ENCODE measurements at regions not wholly inside any gene's neighbourhood (a gene's known extent, or its start where the extent isn't known, plus 50 kb on each side); places are given as distances from the start of the nearest gene placed in this dataset.

DNA sequence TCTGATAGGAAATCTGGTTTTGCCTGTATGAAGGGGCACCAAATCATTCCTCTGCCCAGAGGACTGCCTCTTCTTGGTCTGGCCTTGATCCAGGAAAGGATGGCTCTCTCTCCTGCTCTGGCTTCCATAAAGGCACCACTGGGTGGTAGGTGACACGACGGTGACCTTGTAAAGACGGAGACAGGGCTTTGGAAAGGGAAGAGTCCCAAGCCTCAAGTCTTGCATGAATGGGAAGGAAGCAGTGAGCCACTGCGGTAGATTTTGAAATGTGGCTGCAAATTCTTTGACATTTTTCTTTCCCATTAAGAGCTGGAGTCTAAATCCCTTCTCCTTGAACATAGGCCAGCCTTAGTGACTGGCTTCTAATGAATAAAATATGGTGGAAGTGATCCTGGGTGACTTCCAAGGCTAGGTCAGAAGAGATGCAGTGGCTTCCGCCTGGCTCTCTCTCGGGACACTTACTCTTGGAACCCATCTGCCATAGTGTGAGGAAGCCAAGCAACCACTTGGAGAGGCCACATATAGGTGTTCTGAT, 347.4 kb downstream of the BCOR start:
- no peak for TF ChIP-seq EZH2 (IDR thresholded peaks at IDR 0.05; ENCODE audit: low read length)
- TF ChIP-seq, protein P1, sequence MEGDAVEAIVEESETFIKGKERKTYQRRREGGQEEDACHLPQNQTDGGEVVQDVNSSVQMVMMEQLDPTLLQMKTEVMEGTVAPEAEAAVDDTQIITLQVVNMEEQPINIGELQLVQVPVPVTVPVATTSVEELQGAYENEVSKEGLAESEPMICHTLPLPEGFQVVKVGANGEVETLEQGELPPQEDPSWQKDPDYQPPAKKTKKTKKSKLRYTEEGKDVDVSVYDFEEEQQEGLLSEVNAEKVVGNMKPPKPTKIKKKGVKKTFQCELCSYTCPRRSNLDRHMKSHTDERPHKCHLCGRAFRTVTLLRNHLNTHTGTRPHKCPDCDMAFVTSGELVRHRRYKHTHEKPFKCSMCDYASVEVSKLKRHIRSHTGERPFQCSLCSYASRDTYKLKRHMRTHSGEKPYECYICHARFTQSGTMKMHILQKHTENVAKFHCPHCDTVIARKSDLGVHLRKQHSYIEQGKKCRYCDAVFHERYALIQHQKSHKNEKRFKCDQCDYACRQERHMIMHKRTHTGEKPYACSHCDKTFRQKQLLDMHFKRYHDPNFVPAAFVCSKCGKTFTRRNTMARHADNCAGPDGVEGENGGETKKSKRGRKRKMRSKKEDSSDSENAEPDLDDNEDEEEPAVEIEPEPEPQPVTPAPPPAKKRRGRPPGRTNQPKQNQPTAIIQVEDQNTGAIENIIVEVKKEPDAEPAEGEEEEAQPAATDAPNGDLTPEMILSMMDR (optimal IDR thresholded peaks at IDR 0.05 in 1 of 3, IDR thresholded peaks at IDR 0.05 in 1 of 3, conservative IDR thresholded peaks at IDR 0.05 in 1 of 3; ENCODE audit: extremely low read depth in 1 of 3, insufficient read depth in 2 of 3, low read length in 3 of 3), result no peak
- dilution Hi-C loops (cut with MboI; ENCODE audit: extremely low pct_ligation_motif_present, low sequenced_read_pairs), result no loop called here
- H4K20me1 ChIP-seq (ENCODE audit: control insufficient read depth, extremely low read depth, insufficient read depth, low read length), result no peaks in the 10 kb centered on the region

DNA sequence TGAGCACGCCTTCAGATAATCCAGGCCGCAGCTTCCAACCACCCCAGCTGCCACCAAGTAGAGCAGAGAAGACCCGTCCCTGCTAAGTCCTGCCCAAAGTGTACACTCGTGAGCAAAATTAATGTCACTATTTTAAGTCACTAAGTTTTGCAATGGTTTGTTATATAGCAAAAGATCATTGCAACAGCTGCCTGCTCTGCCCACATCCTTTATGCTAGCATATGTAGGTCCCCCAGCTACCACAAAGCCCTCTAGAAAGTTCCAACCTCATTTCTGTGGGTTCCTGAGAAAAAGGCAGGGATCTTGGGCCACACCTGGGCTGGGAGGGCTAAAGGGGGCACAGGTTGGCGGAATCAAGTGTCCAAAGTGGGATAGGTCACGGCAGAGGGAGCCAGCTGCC, 346.9 kb downstream of the BCOR start:
- Histone ChIP-seq H3K4me3 (ENCODE audit: control insufficient read depth in 2 of 3, extremely low read depth in 1 of 3, insufficient read depth in 2 of 3, low read depth in 1 of 3, low read length in 3 of 3) (no peak overlapping the region), H3K4me2 (ENCODE audit: control insufficient read depth, extremely low read depth, insufficient read depth, low read depth, low read length) (no peak overlapping the region), H3K27me3 (ENCODE audit: control insufficient read depth, extremely low read depth, insufficient read depth, low read length) (no peaks in the 10 kb centered on the region), H3K9me3 (ENCODE audit: control insufficient read depth, low read depth, low read length) (no peaks in the 10 kb centered on the region), H3K9me1 (ENCODE audit: control insufficient read depth, extremely low read depth, insufficient read depth, low read length) (no peaks in the 10 kb centered on the region), H2AFZ (ENCODE audit: control insufficient read depth, low read length) (no peak overlapping the region), H3K36me3 (ENCODE audit: control insufficient read depth in 2 of 2, extremely low read depth in 1 of 2, insufficient read depth in 2 of 2, low read length in 2 of 2) (no peaks in the 10 kb centered on the region), H3K9ac (ENCODE audit: control insufficient read depth, extremely low read depth, insufficient read depth, low read length) (no peak overlapping the region), H4K20me1 (ENCODE audit: control insufficient read depth, extremely low read depth, insufficient read depth, low read length) (no peaks in the 10 kb centered on the region), H3K79me2 (ENCODE audit: control insufficient read depth, insufficient read depth, low read length) (no peaks in the 10 kb centered on the region), H3K27ac (ENCODE audit: control insufficient read depth, insufficient read depth, low read length) (no peak overlapping the region), H3K4me1 (ENCODE audit: control insufficient read depth, extremely low read depth, insufficient read depth, low read length) (peaks cover 17% of the 10 kb centered on the region)
- TF ChIP-seq, protein P1 (optimal IDR thresholded peaks at IDR 0.05 in 1 of 3, IDR thresholded peaks at IDR 0.05 in 1 of 3, conservative IDR thresholded peaks at IDR 0.05 in 1 of 3; ENCODE audit: extremely low read depth in 1 of 3, insufficient read depth in 2 of 3, low read length in 3 of 3), result no peak
- TF ChIP-seq EZH2 (IDR thresholded peaks at IDR 0.05; ENCODE audit: low read length), result no peak
- no peak for FAIRE-seq
- DNase-seq (ENCODE audit: low read depth, low spot score), result no peak
- dilution Hi-C loops (cut with MboI; ENCODE audit: extremely low pct_ligation_motif_present, low sequenced_read_pairs), result no loop called here

More for the DNA sequence above, 347.4 kb downstream of the BCOR start:
- Histone ChIP-seq H3K27me3 (ENCODE audit: control insufficient read depth, extremely low read depth, insufficient read depth, low read length) (no peaks in the 10 kb centered on the region), H3K4me3 (ENCODE audit: control insufficient read depth in 2 of 3, extremely low read depth in 1 of 3, insufficient read depth in 2 of 3, low read depth in 1 of 3, low read length in 3 of 3) (no peak overlapping the region), H3K4me1 (ENCODE audit: control insufficient read depth, extremely low read depth, insufficient read depth, low read length) (peaks cover 13% of the 10 kb centered on the region), H3K27ac (ENCODE audit: control insufficient read depth, insufficient read depth, low read length) (no peak overlapping the region), H3K9me1 (ENCODE audit: control insufficient read depth, extremely low read depth, insufficient read depth, low read length) (no peaks in the 10 kb centered on the region), H3K4me2 (ENCODE audit: control insufficient read depth, extremely low read depth, insufficient read depth, low read depth, low read length) (no peak overlapping the region), H2AFZ (ENCODE audit: control insufficient read depth, low read length) (no peak overlapping the region), H3K9ac (ENCODE audit: control insufficient read depth, extremely low read depth, insufficient read depth, low read length) (no peak overlapping the region), H3K79me2 (ENCODE audit: control insufficient read depth, insufficient read depth, low read length) (no peaks in the 10 kb centered on the region), H3K36me3 (ENCODE audit: control insufficient read depth in 2 of 2, extremely low read depth in 1 of 2, insufficient read depth in 2 of 2, low read length in 2 of 2) (no peaks in the 10 kb centered on the region), H3K9me3 (ENCODE audit: control insufficient read depth, low read depth, low read length) (no peaks in the 10 kb centered on the region)
- DNase-seq (ENCODE audit: low read depth, low spot score) (no peak), FAIRE-seq (no peak)

All from keratinocyte (primary cell).